HG03060 (cell line): ENCODE measurements at regions not wholly inside any gene's neighbourhood (a gene's known extent, or its start where the extent isn't known, plus 50 kb on each side); places are given as distances from the start of the nearest gene placed in this dataset.
"Not testable (repeated sequence)": the region's sequence is repeated elsewhere in the genome, so short reads cannot be mapped to it uniquely, and the experiment has no call there.

Source experiments
- ATAC-seq: cut with Tn5 transposase; IDR thresholded peaks from one replicate; pipeline ENCODE4 v1.9.1; 2021; ENCODE audit warnings: low read depth, moderate number of reproducible peaks; ENCODE audit not compliant: unreplicated experiment

DNA sequence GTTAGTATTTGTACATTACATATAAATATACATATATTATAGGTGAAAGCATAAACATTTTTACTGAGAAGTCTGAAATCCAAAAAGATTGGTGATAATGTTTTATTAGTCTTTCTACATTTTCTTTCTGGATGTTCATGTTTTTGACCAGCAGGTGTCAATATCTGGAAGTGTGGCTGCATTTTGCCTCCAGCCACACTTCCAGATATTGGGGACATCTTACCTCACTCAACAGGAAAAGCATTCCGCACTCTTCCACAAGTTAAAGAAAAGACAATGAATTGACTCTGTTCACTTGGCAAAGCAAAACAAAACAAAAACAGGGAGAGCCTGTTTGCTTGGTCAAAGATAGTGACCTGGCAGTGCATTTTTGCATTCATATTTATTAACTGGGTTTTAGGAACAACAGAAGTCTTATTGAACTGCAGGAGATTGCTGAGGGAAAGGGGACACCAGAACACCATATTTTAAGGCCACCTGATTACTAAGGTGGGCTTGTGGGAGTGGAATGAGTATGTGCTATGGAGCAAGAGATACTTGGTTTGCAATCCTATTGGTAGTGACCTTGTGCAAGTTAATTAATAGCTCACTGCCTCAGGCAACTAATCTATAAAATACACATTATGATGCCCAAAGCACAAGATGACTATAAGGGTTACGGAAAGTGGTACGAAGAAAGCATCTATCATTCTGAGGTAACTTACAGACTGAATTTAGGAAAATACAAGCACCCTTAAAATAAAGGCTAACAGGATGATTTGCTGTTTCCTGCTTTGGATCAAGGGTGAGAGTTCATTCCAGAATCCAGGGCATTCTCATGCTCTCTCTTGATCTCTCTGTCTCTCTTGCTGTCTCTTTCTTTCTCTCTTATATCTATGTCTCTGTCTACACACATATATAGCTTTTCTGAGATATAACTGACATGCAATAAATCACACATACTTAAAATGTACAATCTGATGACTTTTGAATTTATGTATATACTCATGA is 389.9 kb upstream of the EMCN start:
- no peak for ATAC-seq

DNA sequence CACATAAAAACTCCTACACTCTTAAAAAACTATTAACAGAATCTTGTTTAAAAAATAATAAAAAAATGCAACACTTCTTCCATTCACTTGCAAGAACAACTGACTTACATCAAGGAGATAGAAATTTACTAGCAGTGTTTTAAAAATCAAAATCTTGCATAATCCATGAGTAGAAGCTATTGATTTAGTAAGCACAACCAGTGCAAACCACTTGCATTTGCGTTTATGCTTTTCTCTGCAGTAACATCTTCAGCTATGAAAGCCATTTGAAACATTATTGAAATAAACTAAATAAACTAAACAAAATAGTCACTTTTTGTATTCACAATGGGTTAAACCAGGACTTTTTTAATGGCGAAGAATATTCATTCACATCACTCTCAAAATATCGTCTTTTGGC is 389.2 kb upstream of the EMCN start:
- ATAC-seq: no peak

DNA sequence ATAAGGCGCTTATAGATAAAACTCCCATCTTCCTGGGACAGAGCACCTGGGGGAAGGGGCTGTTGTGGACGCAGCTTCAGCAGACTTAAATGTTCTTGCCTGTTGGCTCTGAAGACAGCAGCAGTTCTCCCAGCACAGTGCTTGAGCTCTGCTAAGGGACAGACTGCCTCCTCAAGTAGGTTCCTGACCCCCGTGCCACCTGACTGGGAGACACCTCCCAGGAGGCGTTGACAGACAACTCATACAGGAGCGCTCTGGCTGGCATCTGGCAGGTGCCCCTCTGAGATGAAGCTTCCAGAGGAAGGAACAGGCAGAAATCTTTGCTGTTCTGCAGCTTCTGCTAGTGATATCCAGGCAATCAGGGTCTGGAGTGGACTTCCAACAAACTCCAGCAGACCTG is 383.1 kb upstream of the EMCN start:
- not testable (repeated sequence) for ATAC-seq

DNA sequence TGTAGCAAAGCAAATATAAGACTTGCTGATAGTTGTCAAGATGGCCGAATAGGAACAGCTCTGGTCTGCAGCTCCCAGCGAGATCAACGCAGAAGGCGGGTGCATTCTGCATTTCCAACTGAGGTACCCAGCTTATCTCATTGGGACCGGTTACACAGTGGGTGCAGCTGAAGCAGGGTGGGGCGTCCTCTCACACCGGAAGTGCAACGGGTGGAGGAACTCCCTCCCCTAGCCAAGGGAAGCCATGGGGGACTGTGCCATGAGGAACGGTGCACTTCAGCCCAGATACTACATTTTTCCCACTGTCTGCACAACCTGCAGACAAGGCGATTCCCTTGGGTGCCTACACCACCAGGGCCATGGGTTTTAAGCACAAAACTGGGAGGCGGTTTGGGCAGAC is 382.3 kb upstream of the EMCN start:
- no peak for ATAC-seq

DNA sequence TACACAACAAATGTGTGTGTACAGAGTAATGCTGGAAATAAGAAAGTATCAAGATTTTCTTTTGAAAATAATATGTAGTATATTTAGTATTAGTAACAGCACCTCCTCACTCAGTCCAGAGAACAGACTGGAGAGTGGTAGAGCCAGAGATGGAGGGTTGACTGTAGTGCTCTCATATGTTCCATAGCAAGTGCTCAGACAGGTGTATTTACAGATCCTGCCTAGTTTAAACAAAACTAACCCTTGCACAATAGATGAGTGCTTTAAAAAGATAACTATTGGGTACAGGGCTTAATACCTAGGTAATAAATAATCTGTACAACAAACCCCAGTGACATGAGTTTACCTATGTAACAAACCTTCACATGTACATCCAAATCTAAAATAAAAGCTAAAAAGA is 381.0 kb upstream of the EMCN start:
- ATAC-seq: no peak

DNA sequence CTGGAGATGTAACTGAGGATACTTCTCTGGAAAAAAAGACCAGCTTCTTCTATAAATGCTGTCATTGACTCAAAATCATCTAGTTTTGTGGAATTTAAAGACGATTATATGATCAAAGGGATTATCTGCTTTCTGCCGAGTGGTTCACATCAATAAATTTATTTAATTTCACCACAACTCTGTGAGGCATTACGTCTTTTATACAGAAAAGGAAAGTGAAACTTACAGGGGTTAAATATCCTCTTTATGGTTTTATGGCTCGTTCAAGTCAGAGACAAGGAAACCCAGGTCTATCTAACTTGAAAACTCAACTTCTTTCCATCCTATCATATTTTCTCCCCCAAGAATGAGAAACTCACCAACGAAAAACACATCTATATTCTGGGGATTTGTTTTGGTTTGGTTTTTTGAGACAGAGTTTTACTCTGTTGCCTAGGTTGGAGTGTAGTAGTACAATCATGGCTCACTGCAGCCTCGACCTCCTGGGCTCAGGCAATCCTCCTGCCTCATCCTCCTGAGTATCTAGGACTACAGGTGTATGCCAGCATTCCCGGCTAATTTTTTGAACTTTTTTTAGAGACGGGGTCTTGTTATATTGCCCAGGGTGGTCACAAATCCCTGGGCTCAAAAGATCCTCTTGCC is 377.9 kb upstream of the EMCN start:
- no peak for ATAC-seq

DNA sequence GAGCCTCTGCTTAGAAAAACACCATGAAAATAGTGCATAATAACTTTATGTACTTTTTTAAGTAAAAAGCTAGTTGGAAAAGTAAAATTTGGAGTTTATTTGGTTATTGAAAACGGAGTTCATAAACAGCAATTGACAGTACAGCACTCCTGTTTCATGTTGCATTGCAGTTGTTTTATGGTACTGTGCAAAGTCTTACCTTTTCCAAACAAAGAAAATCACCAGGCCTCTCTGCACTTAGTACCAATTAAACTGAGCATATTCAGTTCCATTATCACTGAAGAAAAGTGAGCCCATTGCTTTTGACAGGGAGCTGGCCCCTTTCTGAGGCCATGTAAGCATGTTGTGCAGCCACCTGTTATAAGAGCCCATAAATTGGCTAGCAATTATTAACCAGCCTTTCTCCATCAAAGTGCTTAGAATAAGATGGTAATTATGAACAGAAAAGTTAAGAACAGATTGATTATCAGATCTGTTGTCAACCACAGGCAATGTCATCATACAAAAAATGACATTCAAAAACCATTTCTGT is 376.6 kb upstream of the EMCN start:
- ATAC-seq: no peak

DNA sequence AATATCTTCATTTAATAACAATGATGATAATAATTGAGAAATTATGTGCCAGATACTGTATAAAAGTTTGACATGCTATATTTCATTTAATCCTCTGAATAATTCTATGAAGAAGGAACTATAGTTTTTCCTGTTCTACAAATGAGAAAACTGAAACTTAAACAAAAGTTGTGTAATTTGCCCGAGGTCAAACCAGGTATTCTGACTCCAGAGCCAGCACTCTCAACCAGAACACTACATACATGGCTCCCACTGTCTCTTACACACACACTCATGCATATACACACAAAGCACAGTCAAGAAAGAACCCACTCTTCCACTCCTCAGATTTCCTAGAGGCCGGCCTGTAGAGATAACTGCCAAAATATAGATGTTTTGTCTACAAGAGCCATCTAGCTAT is 374.0 kb upstream of the EMCN start:
- no peak for ATAC-seq

DNA sequence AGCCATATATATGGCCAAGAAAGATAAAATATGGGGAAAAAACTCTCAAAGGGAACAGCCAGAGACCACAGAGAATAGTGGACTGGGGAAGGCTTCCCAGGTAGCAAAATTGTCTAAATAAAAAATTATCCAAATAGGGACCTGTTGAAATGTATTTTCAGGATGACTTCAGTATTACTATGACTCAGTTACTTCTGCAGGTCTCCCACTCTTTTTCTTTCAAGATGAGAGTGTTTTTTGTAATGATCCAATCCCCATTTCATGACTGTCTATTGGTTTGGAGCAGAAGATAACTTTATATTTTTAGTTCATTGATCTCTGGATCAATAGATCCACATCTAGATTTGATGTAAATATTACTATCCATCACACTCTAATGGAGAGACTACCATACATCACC is 372.1 kb upstream of the EMCN start:
- ATAC-seq: no peak

DNA sequence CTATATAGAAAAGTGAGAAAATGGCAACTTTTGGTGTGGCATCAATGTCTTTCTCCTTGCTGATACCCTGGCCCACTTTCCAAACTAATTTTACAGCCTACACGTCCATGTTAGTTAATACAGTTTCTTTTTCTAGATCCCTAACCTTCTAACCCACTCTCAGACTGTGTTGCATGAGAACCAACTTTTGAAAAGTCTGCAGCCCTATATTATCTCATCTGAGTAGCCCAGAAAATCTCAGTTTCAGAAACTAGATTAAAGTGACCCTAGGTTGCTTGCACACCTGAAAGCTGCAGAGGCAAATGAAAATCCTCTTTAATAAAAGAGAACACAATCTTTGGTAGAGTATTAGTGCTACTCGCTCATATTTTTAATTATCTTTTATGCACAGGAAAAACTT is 371.6 kb upstream of the EMCN start:
- ATAC-seq: no peak

DNA sequence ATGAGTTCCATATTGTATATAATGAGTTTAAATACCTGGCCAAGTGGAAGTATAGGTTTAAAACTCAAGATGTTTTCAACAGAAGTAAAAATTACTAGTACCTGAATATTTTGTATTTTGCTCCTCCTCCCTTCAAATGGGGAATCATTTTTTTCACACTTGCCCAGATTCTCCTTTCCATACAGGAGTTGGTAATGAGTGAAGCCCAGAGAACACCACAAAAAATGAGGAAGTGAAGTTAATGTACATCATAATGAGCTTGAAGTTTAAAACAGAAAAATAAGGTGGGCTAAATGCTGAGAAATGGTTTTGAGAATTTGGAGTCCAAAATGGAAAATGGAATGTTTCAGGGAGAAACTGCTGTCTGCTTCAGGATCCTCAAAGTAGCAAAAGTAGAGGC is 364.8 kb upstream of the EMCN start:
- no peak for ATAC-seq

DNA sequence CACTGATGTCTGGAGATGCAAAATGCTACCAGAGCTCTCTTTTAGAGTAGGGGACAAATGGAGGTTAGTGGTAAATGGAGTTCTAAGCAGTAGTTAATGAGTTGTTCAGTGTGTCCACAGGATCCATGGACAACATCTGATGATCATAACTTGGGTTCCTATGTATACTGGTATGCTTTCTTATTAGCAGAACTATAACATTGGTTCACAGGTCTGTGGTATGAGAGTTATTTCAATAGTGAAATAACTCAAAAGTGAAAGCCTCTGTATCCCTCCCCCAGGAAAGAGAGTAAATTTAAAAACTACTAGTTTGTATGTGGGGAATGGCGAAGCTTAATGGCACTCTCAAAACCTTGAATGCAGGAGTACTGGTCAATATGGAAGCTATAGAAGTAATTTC is 363.5 kb upstream of the EMCN start:
- no peak for ATAC-seq

DNA sequence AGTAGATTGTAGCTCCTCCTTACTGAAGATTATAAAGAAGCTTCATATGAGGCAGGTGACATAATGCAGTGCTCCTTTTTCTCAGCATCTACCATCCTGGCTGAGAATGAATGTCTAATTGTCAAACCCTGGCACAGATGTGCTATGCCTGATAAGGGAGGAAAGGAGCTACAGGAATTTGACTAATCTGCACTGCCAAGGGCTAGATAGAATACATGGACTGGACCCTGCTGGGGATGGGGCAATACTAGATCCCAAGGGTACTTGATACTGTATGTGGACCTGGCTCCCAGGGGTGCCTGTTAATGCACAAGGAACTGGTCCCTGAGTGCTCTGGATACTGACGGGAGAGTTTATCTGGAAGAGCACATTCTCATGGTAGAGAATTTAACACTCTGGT is 362.2 kb upstream of the EMCN start:
- no peak for ATAC-seq

DNA sequence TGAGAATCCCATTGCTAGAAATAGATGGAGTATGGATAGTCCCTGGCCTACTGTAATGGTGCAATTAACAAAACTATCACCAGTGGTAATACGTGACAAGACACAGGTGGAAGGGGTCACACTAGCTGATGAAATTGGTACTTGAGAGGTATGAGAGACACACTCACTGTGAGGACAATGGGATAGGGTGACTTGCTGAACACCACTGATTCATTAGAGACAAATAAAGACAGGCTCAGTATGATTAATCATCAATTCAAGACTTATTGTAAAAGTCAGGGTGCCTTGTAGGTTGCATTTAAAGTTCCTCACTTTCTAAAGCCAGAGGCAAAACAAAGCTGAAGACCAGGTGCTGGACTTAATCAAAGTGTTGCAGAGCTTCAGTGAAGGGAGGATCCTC is 361.6 kb upstream of the EMCN start:
- no peak for ATAC-seq

DNA sequence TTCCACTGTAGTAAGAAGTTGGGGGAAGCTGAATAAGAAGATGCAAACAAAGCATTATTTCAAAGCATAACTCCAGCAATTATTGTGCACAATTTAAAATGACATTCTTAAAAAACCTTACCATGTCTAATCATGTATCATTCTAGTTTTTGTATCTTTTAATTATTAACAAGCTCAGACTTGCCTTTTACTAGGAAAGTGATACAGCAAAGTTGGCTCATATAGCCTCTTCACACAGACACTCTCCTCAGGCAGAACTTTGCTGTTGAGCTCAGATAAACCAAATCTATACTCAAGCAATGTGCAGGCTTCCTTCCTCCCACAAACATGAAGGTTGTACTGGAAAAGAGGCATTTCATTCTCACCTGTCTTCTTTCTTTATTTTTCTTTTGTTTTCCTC is 358.7 kb upstream of the EMCN start:
- ATAC-seq: no peak

DNA sequence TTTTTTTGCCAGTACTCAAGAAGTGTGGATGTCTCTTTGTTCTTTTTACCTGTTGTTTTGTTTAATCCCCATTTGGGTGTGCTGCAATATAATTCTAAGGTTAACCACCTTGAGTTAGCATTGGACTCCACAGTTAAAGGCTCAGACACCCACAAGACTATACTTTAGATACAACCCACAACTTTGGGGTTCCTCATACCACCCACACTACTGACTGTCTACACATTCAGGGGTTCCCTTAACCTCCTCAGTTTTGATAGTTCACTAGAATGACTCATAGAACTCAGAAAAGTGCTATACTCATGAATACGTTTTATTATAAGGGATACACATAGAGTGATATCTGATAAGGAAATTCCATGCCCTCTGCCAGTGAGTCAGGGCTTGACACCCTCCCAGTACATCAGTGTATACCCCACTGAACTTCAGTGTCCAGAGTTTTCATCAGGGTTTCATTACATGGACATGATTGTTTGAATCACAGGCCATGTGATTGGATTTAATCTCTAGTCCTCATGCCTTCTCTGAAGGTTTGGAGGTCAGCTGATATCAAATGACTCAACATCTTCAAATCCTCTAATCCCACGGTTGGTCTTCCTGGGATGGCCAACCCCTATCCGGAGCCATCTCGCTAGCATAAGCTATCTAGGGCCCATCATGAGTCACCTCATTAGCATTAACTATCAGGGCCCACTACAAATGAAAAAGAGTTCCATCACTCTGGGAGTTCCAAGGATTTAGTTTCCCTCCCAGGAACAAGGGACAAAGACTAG is 357.7 kb upstream of the EMCN start:
- ATAC-seq: no peak

DNA sequence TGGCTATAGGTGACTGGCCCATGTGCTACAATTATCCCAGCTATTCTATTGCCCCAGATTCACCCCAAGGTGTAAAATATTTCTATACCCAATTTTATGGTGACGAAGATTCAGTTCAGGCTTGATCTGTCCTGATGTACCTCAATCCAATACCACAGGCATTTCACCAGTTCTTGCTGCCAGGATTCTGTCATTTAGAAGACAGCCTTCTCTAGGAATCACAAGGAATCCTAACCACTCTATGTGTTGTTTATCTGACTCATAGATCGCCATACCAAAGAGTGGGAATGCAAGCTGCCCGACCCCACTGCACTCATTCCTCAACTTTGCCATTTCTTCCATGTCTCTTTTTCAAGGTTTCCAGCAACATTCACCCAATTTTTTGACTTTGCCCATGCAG is 355.0 kb upstream of the EMCN start:
- no peak for ATAC-seq

DNA sequence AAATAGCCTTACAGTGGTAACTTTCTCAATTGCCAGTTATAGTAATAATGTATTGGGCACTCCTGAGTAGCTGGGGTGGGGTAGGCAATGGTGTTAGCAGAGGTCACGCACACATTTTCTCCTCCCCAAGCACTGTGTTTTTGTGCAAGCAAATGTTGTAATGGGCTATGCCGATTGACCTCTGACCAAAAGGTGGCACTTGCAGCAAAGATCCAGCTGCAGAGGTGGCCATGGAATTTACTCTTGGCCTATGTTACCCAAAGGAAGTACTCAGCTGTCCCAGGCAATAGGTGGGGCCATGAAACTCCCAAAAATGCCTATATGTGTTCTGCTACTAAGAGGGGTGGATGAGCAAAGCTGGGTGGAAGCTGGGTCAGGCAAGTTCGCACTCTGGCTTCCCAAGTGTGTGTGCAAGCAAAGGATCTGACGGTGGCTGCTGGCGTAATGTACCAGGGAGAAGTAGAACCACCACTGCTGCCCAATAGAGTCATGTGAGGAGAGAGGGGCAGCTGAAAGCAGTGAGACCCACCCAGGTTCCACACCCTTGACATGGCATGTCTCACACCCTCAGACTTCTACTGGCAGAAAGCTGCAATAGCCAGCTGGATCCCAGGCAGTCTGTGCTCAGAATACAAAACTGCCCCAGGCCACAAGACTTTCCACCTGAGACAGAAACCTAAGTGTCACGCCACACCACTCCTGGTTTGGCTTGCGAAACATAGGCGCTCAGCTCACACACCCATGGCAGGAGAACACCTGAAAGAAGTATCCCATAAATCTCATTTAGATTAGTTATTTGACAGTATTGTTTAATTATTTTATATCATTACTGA is 353.3 kb upstream of the EMCN start:
- ATAC-seq: no peak

DNA sequence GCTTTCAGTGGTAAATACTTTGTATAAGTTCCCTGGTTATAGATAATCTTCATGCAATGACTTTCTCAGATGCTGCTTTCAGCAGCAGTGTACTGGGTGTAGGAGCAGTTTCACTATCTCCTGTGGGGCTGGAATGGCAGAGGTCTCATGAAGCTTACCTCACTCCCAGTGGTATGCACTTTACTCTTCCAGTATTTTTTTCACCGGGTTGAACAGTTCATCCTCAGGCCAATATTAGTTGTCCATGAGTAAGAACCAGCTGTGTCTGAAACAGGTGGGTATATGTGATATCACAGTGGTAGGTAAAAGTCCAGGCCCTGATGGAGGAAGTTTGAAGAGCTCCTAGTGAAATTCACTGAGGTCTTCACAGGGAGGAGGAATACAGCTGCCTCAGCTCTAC is 351.5 kb upstream of the EMCN start:
- ATAC-seq: no peak

DNA sequence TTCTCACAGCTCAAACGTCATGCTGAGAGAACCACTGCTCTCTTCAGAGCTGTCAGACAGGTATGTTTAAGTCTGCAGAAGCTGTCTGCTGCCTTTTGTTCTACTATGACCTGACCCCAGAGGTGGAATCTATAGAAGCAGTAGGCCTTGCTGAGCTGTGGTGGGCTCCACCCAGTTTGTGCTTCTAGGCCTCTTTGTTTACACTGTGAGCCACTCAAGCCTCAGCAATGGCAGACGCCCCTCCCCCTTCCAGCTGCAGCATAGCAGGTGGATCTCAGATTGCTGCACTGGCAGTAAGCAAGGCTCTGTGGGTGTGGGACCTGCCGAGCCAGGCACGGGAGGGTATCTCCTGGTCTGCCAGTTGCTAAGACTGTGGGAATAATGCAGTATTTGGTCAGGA is 350.5 kb upstream of the EMCN start:
- ATAC-seq: not testable (repeated sequence)
